Cardiac septum (tissue), 1 donor: ENCODE measurements at regions not wholly inside any gene's neighbourhood (a gene's known extent, or its start where the extent isn't known, plus 50 kb on each side); places are given as distances from the start of the nearest gene placed in this dataset.
"Not testable (repeated sequence)": the region's sequence is repeated elsewhere in the genome, so short reads cannot be mapped to it uniquely, and the experiment has no call there.

Experiments used
- DNase-seq: peaks from one replicate; pipeline ENCODE4 v3.0.0-alpha.2; 2020; ENCODE audit warnings: low spot score
- intact Hi-C: fragments of 100-400 bp; cut with DNase I; formaldehyde crosslinking; loops from one replicate; pipeline ENCODE4 v1.14.0; 2022
- donor health status: DM: no; HTN: no; CAD: no.

DNA sequence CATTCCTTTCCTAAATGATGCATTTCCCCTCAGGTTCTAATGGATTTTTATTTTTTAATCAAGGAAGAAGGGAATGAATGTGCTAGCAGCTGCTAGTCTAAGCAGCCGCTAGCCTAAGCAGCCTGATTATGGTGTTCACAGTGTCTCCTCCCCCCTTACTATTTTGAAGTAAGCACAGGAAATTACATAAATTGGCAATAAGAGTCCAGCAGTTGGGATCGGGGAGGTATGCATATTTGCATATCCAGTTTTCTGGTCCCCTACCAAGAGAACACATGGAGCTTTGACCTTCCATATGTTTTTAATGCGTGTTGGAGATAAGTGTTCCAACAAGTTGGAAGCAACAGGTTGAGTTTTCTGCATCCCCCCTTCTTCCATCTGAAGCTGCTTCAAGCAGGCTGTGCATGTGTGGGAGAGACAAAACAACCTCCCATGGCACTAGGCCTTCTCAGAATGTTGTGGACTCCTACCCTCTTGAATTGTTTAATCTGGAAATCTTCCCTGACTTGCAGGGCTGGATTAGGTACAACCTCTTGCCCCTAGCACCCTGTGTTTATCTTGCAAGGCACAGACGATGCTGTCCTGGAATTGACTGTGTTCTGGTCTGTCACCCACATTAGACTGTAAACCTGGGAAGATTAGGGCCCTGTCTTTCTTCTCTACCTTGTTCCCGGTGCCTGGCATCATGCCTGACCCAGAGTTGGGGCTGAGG, 124.8 kb upstream of the LRIG1 start:
- DNase-seq, result no peak
- intact Hi-C loops, result no loop called here

DNA sequence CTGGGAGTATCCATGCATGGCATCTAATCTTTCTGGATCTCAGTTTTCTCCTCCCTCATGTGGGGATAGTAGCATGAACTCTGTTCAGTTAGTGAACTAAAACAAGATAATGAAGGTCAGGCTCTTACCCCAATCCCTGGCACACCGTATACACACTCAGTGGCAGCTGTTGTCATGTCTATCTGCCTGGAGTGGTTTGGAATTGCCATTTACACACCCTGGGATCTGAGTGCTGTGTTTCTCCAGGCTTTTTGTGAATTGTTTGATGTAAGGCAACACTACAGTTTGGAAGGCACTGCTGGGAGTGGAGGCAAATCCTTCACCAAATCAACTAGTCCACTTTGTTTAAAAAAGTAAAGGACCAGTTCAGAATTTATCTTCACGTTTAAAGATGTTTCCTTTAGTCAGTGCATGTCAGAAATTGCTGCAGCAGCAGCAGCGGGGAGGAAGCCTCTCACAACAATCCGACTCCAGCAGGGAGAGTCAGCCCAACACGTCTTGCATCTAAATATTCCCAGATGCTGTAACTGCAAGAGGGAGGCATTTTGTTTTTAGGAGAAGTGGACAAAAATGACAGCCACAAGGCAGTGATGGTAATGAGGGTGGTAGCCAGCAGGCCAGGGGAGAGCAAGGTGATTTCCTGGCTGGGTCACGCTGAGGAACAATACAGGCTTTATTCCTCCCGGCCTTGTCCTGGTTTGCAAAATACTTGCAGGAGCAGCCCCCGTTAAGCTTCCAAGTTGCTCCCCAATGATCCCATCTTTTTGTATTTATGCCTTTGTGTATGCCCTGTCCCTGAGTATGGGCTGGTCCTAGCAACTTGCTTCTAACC, 128.5 kb upstream of the LRIG1 start:
- intact Hi-C loops, result no loop called here

DNA sequence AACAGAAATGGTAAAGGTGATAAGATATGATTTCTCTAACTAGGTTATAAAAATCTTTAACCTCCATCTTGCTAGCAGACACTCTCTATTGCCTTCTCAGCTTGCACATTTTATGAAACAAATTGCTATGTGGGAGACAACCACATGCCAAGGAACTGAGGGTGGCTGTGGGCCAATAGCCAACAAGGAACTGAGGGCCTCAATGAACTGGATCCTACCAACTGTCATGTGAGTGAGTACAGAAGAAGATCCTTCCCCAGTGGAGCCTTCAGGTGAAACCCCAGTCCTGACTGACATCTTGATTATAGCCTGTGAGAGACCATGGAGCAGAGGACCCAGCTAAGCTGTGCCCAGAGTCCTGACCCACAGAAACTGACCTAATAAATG, 129.2 kb upstream of the LRIG1 start:
- DNase-seq, result no peak
- intact Hi-C loops, result no loop called here

More for the DNA sequence above, 128.5 kb upstream of the LRIG1 start:
- DNase-seq, result no peak

DNA sequence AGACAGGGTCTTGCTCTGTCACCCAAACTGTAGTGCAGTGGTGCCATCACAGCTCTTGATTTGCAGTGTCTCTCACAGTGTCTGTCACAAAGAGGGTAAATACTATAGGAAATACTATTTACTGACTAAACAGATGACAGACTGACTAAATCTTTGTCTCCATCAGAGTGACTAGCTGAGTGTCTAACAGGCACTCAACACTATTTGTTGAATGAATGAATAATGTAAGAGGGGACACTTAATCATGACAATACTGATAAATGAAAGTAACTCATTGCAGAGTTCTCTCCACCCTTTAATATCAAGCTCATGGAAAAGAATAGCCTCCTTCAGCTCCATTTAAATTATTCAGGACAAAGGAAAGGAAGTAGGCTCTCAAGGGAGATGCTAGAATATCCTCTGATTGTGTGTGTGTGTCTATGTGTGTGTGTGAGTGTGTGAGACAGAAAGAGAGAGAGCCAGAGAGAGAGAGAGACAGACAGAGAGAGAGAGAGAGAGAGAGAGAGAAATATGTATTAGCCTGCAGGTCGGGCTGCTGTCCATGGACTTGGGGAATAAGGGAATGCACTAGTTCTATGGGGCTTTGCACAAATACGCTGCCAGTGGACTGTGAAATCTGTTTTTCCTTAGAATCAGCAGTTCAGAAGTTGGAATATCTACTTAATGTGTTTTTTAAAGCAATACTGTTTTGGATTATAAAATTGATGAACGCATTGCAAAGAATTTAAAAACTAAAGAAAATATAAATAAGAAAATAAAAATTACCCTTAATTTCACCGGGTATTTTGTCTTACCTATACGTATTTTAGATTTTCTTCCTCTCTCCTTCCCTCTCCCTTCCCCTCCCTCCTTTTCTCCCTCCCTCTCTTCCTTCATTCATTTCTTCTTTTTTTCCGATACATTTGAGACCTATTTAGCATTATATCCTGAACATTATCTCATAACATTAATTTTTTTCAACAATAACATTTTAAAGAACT, 132.9 kb upstream of the LRIG1 start:
- intact Hi-C loops, result no loop called here
- DNase-seq, result no peak

DNA sequence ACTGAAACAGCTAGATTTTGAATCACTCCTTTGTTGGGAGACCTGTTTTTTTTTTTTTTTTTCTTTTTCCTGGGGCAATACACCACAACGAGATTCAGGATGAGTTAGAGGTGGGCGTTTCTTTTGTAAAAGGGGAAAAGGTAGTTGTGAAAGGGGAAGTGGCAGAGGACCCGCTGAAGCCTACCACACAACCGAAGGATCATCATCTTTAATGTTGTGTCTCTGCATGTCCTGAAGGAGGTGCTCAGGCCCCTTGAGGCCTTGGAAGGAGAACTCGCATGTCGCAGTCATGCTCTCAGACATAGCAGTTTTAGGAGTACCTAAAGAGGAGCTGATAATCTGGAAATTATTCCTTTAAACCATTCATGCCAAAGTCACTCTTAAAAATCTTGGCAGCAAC, 137.9 kb upstream of the LRIG1 start:
- intact Hi-C loops, result no loop called here
- DNase-seq, result no peak

DNA sequence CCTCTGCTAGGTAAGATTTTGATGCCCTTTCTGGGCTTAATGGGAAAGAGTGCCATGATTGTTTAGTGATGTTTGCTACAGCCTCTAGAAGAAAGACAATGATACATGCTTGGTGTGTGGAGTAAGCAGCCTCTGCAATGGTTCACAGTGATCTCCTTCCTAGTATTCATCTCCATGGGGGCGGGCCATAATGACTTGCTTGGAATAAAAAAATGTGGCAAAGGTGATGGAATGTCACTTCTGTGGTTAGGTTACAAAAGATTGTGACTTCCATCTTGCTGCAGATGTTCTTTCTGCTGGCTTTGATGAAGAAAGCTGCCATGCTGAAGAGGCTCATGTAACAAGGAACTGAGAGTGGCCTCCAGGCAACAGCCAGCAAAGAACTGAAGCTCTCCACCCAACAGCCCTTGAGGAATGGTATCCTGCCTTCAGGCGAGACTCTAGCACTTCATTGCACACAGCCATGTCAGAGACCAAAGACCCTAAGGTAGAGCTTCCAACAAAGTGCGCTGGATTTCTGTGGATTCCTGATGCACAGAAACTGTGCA, 139.1 kb upstream of the LRIG1 start:
- no peak for DNase-seq
- intact Hi-C loops, result no loop called here

DNA sequence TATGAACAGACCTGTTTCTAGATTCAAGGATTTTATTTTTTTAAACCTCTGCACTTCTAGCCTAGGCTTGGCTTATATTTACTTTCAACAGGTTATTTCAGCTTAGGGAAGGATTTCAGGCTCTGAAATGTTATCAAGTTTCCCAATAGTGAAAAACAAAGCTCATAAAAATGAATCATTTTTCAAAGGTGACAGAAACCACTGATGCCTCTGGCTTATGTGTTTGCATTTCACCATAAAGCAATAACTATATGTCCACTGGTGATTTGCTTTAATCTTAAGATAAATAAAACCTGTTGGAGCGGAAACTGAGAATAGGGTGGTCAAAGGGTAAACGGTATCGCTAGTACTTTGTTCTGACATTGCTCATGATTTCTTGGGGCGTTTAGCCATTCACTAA, 141.2 kb upstream of the LRIG1 start:
- intact Hi-C loops, result no loop called here
- no peak for DNase-seq

DNA sequence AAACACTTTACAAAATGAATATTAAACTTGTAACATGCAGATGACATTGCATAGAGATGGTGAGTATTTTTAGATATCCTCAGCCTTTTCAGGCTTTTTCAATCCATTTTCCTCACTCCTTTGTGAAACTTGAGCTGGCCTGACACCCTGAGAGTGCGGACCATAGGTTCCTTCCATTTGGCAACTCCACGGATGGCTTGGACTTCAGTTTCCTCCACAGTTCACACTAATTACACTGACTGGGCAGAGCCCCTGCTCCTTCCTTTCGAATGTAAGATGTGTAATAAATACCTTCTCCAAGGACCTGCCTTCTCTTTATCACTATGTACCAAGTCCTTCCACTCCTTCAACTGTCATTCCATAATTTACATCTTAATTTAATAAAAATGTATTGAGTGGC, 141.7 kb upstream of the LRIG1 start:
- no peak for DNase-seq
- intact Hi-C loops, result no loop called here

DNA sequence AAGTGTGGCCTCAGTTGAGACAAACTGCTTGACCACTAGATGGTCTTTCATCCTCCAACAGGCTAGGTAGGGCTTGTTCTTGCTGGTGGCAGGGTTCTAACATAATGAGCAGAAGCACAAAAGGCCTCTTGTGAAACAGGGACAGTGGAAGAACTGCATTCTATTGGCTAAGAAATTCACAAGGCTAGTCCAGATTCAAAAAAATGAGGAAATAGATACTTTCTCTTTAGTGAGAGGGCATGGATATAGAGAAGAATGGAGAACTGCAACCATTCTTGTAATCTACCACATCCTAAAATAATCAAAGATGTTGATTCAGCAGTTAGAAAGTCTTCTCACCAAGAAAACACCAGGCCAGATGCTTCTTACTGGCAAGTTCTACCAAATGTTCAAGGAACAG, 143.7 kb upstream of the LRIG1 start:
- intact Hi-C loops, result no loop called here
- no peak for DNase-seq

DNA sequence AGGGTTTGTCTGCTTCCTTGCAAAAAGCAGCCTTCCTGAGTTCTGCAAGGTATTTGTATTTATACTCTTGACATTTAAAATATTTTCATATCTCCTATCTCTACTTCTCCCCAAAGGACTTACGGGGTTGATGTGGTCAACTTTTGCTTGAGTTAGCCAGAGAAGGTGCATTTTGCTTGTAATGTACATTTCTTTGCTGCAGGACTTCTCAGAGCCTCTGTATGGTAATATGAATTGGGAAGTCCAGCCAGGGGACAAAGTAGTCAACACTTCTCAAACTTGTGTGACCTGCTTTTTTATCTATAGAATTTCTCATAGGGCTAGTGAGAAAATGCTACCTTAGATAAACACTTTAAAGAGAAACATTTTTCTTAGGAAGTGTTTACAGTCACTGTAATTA, 148.2 kb upstream of the LRIG1 start:
- intact Hi-C loops, result no loop called here
- no peak for DNase-seq

DNA sequence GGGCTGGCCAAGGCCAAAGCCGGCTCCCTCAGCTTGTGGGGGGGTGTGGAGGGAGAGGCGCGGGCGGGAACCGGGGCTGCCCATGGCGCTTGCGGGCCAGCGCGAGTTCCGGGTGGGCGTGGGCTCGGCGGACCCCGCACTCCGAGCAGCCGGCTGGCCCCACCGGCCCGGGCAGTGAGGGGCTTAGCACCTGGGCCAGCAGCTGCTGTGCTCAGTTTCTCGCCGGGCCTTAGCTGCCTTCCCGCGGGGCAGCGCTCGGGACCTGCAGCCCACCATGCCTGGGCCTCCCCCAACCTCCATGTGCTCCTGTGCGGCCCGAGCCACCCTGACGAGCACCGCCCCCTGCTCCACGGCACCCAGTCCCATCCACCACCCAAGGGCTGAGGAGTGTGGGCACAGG, 150.7 kb upstream of the LRIG1 start:
- intact Hi-C loops, DNase-seq: not testable (repeated sequence)

DNA sequence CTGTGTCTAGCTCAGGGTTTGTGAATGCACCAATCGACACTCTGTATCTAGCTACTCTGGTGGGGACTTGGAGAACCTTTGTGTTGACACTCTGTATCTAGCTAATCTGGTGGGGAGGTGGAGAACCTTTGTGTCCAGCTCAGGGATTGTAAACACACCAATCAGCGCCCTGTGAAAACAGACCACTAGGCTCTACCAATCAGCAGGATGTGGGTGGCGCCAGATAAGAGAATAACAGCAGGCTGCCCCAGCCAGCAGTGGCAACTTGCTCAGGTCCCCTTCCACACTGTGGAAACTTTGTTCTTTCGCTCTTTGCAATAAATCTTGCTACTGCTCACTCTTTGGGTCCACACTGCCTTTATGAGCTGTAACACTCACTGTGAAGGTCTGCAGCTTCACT, 151.3 kb upstream of the LRIG1 start:
- intact Hi-C loops, DNase-seq: not testable (repeated sequence)

DNA sequence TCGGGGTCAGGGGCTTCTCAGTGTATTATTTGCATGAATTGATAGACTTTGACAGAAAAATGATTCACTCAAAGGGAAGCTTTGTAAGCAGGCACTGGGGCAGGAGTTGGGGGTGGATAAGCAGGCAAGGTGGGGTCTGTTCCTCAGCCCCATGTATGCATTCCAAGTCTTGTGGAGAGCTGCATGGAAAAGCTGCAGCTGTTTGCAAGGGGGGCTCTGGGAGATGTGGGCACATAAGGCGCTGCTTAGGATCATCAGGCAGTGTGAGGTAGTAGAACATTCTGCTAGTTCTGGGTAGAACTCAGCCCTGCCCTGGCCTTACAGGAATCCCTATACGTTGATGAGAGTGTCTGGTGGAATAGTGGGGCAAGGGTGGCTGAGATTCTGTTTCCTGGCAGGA, 154.2 kb upstream of the LRIG1 start:
- no peak for DNase-seq
- intact Hi-C loops, result no loop called here

DNA sequence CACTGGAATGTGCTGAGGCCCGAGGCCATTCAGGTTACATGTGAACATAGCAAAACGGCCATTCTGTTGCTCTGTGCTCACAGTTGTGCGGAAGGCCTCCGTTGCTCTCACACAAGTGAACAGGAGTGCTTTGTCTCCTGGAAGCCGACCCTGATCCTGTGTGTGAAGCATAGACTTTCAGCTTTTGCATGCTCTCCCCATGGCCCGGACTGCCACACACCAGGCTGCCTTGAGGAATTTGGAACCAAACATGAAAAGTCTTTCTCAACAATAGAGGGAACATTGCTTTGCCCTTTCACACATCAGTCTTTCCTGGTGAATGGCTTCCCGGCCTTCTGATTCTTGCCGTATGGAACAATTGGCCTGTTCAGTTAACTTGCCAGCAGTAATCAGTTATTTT, 154.8 kb upstream of the LRIG1 start:
- intact Hi-C loops, result no loop called here
- no peak for DNase-seq

DNA sequence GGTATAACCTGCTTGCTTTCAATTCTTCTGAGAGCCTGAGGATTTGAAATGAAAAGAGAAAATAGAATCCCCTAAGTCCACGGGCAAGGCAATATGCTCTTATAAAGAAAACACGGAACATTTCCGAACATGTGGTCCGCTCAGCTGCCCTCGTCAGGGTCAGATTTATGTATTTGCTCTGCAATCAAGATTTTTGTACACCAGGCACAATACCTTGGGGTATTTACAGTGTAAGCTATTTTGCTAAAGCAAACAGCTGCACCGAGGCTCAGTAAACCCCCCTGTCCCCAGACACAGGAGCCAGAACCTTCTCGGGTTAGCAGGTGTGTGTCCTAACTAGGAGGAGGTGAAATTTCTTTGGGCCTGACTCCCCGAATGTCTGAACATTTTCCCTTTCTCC, 155.8 kb upstream of the LRIG1 start:
- no peak for DNase-seq

DNA sequence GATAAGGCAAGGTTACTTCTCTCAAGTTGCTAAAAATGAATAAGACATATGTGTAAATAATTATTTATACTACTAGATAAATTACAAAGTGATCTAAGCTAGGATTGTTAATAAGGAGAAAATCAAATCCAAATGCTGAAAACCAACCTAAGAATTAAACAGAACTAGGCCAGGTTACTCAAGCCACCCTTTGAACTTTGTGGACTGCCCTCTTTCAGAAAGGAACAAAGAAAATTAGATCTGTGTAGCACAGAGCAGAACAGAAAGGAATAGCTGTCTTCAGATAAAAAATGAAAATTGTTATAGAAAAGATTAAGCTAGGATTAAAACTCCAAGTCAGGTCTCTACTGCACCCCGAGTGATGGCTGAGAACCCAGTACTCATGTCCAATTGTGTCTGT, 158.2 kb upstream of the LRIG1 start:
- intact Hi-C loops, result no loop called here
- no peak for DNase-seq

More for the DNA sequence above, 155.8 kb upstream of the LRIG1 start:
- intact Hi-C loops, result no loop called here

DNA sequence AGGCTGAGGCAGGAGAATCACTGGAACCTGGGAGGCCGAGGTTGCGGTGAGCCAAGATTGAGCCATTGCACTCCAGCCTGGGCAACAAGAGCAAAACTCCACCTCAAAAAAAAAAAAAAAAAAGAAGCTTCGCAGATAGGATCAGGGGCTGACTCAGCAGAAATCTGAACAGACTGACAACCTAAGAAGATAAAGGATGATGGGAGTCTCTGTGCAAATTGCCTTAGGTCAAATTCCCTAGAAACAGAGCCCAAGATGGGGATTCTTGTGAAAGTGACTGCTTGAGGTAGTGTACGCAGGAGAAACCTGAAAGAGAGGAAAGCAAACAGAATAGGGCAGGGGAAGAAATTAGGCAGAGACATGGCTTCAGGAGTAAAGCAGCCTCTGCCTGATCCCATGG, 160.8 kb upstream of the LRIG1 start:
- intact Hi-C loops, result no loop called here
- DNase-seq, result no peak

DNA sequence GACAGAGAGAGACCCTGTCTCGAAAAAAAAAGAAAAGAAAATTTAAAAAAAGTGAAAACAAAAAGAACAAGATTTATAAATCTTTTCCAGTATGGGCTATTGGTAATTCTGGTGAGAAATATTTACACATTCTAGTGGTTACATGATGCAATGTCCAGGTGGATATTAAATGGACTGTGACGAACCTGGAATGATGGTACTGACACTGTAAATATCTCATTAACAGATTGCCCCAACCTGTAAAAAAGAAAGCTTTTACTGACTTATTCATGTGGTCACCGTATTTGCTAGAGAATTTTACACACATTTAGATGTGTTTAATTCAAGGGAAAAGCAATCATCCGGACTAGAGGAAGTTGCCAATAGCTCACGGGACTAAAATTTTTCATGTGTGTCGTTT, 162.1 kb upstream of the LRIG1 start:
- intact Hi-C loops, result no loop called here
- DNase-seq, result no peak

DNA sequence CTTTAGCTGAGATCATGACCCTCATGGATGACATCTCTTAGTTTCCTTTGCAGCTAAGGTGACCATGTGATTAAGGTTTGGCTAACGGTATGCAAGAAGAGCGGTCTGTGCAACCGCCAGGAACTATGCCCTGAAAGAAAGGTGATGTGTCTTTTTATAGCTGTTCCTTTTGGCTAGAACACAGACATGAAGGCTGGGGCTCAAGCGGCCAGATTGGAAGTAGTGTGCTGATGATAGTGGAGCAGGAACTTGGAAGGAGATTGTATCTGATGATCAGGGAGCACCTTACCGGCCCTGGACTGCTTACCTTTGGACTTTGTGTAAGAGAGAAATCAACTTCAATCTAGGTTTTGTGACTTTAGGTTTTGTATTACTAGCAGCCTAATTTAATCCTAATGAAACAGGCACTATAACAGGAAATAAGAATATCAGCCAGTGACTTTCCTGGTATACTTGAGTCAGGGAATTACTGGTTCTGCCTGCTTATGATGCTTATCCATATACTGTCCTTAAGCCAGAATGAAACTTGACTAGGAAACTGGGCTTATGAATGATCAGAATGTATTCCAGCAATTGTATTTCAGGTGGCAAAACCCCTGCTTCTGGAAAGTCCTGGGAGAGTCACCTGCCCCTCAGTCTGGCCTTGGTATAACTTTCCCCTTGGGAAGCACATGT, 164.3 kb upstream of the LRIG1 start:
- intact Hi-C loops, result no loop called here
- DNase-seq, result no peak
